GM23338 (cell line): ENCODE measurements at regions not wholly inside any gene's neighbourhood (a gene's known extent, or its start where the extent isn't known, plus 50 kb on each side); places are given as distances from the start of the nearest gene placed in this dataset.
A peak's percentile ranks its signal among the peaks of the same experiment; 100 is the strongest.

ENCODE experiments used
- ATAC-seq: fragments of 200-7000 bp; cut with Tn5 transposase; 3 replicates; pipeline ENCODE4 v1.9.1; 2020
- DNase-seq: peaks from one replicate; pipeline ENCODE4 v3.0.0-alpha.2; 2015; ENCODE audit warnings: low spot score
- H2AFZ ChIP-seq: fragments of 200-600 bp; sonication (generic); 2 replicates; pipeline ENCODE4 v1.8.0; 2016; ENCODE audit warnings: antibody characterized with exemption, mild to moderate bottlenecking, moderate library complexity
- H3F3A ChIP-seq: fragments of 200-600 bp; sonication (generic); replicated peaks from 2 replicates; pipeline ENCODE4 v1.8.0; 2017; ENCODE audit warnings: antibody characterized with exemption, mixed run types, low read depth
- H3K27ac ChIP-seq: fragments of 200-600 bp; sonication (generic); 2 replicates; pipeline ENCODE4 v1.6.1; 2016; ENCODE audit warnings: low read depth
- H3K27me3 ChIP-seq: fragments of 200-600 bp; sonication (generic); 2 replicates; pipeline ENCODE4 v1.8.0; 2016; ENCODE audit warnings: mild to moderate bottlenecking, mixed run types, moderate library complexity; ENCODE audit not compliant: insufficient read depth
- H3K36me3 ChIP-seq: fragments of 200-600 bp; sonication (generic); 2 replicates; pipeline ENCODE4 v1.8.0; 2016; ENCODE audit warnings: mild to moderate bottlenecking; ENCODE audit not compliant: insufficient read depth
- H3K4me1 ChIP-seq: fragments of 200-600 bp; sonication (generic); 2 replicates; pipeline ENCODE4 v1.8.0; 2016; ENCODE audit warnings: mild to moderate bottlenecking, moderate library complexity; ENCODE audit not compliant: insufficient read depth
- H3K4me2 ChIP-seq: fragments of 200-600 bp; sonication (generic); 2 replicates; pipeline ENCODE4 v1.7.1; 2017; ENCODE audit warnings: mixed run types
- H3K4me3 ChIP-seq: fragments of 200-600 bp; sonication (generic); 2 replicates; pipeline ENCODE4 v1.6.1; 2016; ENCODE audit warnings: mixed run types
- H3K79me2 ChIP-seq: fragments of 200-600 bp; sonication (generic); replicated peaks from 2 replicates; pipeline ENCODE4 v1.8.0; 2017; ENCODE audit warnings: mild to moderate bottlenecking; ENCODE audit not compliant: insufficient read depth
- H3K9me2 ChIP-seq: fragments of 200-600 bp; sonication (generic); 2 replicates; pipeline ENCODE4 v1.8.0; 2017; ENCODE audit not compliant: insufficient read depth
- H4K20me1 ChIP-seq: fragments of 200-600 bp; sonication (generic); replicated peaks from 2 replicates; pipeline ENCODE4 v1.8.0; 2017; ENCODE audit warnings: mild to moderate bottlenecking; ENCODE audit not compliant: insufficient read depth
- H3K27ac Mint-ChIP-seq: 2 replicates; pipeline ENCODE4 v1.8.0; 2020; ENCODE audit warnings: inconsistent platforms, mild to moderate bottlenecking, moderate library complexity, mixed read lengths
- H3K27me3 Mint-ChIP-seq: 3 replicates; pipeline ENCODE4 v1.8.0; 2022; ENCODE audit warnings: low read depth, mild to moderate bottlenecking, moderate library complexity, mixed read lengths, inconsistent platforms; ENCODE audit not compliant: insufficient read depth, poor library complexity
- H3K36me3 Mint-ChIP-seq: 3 replicates; pipeline ENCODE4 v1.8.0; 2021; ENCODE audit warnings: low read depth, mild to moderate bottlenecking, inconsistent platforms, moderate library complexity, mixed read lengths
- H3K4me1 Mint-ChIP-seq: 3 replicates; pipeline ENCODE4 v1.8.0; 2020; ENCODE audit warnings: mild to moderate bottlenecking, inconsistent platforms, mixed read lengths
- H3K4me3 Mint-ChIP-seq: 3 replicates; pipeline ENCODE4 v1.8.0; 2021; ENCODE audit warnings: moderate library complexity, mild to moderate bottlenecking, inconsistent platforms, mixed read lengths
- H3K9me3 Mint-ChIP-seq: 3 replicates; pipeline ENCODE4 v1.8.0; 2020; ENCODE audit warnings: moderate library complexity, mild to moderate bottlenecking, inconsistent platforms, mixed read lengths
- CREB1 ChIP-seq: fragments of 250-450 bp; sonication (Bioruptor Pico); IDR thresholded peaks from 2 replicates; pipeline ENCODE4 v1.5.0; 2020; ENCODE audit warnings: low read depth, mild to moderate bottlenecking, moderate library complexity
- EZH2 ChIP-seq: fragments of 200-600 bp; sonication (generic); IDR thresholded peaks from one replicate; pipeline ENCODE4 v1.8.0; 2017; ENCODE audit warnings: antibody characterized with exemption, mild to moderate bottlenecking, low read depth; ENCODE audit not compliant: unreplicated experiment
- JUNB ChIP-seq: IDR thresholded peaks from one replicate; pipeline ENCODE4 v1.6.1; 2016; ENCODE audit warnings: antibody characterized with exemption; ENCODE audit not compliant: unreplicated experiment
- NANOG ChIP-seq: IDR thresholded peaks from 2 replicates; pipeline ENCODE4 v1.6.1; 2016; ENCODE audit warnings: antibody characterized with exemption, borderline replicate concordance
- STAT1 ChIP-seq: IDR thresholded peaks from one replicate; pipeline ENCODE4 v1.6.1; 2016; ENCODE audit warnings: antibody characterized with exemption; ENCODE audit not compliant: unreplicated experiment
- ZNF331 ChIP-seq: fragments of 250-450 bp; sonication (Bioruptor Pico); IDR thresholded peaks from 2 replicates; pipeline ENCODE4 v1.5.0; 2020; ENCODE audit warnings: low read depth, mild to moderate bottlenecking, moderate library complexity
- TF ChIP-seq, protein P1 (sequence below): fragments of 250-450 bp; sonication (Bioruptor Pico); IDR thresholded peaks from 2 replicates; pipeline ENCODE4 v1.5.0; 2020; ENCODE audit warnings: mild to moderate bottlenecking, moderate library complexity
- TF ChIP-seq, protein P2 (sequence below): IDR thresholded peaks from one replicate; pipeline ENCODE4 v1.6.1; 2018; ENCODE audit warnings: antibody characterized with exemption; ENCODE audit not compliant: unreplicated experiment
- TF ChIP-seq, protein P3 (sequence below), 2 experiments: fragments of 200-600 bp in 1 of 2; sonication (generic) in 1 of 2; conservative IDR thresholded peaks; 2 replicates each; pipeline versions ENCODE4 v1.5.1 to v1.6.1; 2016 to 2017; ENCODE audit warnings: antibody characterized with exemption in 2 of 2, low read depth in 2 of 2, mild to moderate bottlenecking in 2 of 2, moderate library complexity in 1 of 2
- TF ChIP-seq, protein P4 (sequence below): IDR thresholded peaks from 2 replicates; pipeline ENCODE4 v1.6.1; 2016; ENCODE audit warnings: antibody characterized with exemption

DNA sequence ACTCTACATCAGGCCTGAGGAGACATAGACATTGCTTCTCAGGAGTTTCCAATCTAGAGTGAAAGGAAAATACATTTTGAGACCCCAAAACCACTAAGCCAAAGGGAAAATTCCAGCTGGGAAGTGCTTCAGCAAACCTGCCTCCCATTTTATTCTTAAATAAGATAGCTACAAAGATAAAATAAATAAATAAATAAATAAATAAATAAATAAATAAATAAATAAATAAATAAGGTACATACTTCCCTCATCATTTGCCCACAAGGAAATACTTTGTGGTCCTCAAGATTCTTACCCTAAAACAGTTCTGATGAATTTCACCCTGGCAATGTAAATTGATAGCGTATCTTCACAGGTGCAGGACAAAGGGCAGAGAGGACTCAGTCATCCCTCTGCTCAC is 474.0 kb upstream of the ROBO1 start:
- no peaks in the 10 kb centered on the region for H3F3A ChIP-seq
- Mint-ChIP-seq H3K27me3 (no peaks in the 10 kb centered on the region), H3K4me1 (peaks cover 12% of the 10 kb centered on the region; the same call in 2 of the 3 replicates), H3K4me3 (no peak overlapping the region), H3K36me3 (no peaks in the 10 kb centered on the region), H3K27ac (no peak overlapping the region), H3K9me3 (no peaks in the 10 kb centered on the region)
- no peaks in the 10 kb centered on the region for H3K79me2 ChIP-seq
- H3K27ac ChIP-seq = no peak overlapping the region
- no peaks in the 10 kb centered on the region for H3K9me2 ChIP-seq
- ATAC-seq = no peak
- DNase-seq = no peak
- peak overlapping the region; percentile 79; the same call in 1 of the 2 replicates for H2AFZ ChIP-seq
- no peaks in the 10 kb centered on the region for H4K20me1 ChIP-seq
- H3K27me3 ChIP-seq = no peaks in the 10 kb centered on the region
- no peaks in the 10 kb centered on the region for H3K36me3 ChIP-seq
- peaks cover 5% of the 10 kb centered on the region; the same call in 1 of the 2 replicates for H3K4me1 ChIP-seq
- no peak overlapping the region for H3K4me3 ChIP-seq
- no peak for TF ChIP-seq STAT1
- H3K4me2 ChIP-seq = no peak overlapping the region

DNA sequence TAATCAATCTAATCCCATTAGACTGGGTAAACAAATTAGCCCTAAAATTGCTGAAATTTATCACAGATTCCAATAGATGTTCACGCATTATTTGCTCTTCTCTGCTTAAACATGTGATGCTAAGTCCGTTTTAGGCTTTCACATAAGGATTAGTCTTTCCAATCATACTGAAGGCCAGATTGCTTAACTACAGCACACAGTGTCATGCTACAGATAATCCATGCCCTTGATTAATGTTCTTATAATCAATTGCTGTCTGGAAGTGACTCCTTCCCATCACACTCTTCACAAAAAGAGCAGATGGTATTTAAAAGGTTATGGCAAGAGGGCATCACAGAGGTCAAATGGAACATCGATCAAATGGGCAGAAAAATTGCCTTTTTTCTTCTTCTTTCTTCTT is 471.5 kb upstream of the ROBO1 start:
- TF ChIP-seq, protein P1, sequence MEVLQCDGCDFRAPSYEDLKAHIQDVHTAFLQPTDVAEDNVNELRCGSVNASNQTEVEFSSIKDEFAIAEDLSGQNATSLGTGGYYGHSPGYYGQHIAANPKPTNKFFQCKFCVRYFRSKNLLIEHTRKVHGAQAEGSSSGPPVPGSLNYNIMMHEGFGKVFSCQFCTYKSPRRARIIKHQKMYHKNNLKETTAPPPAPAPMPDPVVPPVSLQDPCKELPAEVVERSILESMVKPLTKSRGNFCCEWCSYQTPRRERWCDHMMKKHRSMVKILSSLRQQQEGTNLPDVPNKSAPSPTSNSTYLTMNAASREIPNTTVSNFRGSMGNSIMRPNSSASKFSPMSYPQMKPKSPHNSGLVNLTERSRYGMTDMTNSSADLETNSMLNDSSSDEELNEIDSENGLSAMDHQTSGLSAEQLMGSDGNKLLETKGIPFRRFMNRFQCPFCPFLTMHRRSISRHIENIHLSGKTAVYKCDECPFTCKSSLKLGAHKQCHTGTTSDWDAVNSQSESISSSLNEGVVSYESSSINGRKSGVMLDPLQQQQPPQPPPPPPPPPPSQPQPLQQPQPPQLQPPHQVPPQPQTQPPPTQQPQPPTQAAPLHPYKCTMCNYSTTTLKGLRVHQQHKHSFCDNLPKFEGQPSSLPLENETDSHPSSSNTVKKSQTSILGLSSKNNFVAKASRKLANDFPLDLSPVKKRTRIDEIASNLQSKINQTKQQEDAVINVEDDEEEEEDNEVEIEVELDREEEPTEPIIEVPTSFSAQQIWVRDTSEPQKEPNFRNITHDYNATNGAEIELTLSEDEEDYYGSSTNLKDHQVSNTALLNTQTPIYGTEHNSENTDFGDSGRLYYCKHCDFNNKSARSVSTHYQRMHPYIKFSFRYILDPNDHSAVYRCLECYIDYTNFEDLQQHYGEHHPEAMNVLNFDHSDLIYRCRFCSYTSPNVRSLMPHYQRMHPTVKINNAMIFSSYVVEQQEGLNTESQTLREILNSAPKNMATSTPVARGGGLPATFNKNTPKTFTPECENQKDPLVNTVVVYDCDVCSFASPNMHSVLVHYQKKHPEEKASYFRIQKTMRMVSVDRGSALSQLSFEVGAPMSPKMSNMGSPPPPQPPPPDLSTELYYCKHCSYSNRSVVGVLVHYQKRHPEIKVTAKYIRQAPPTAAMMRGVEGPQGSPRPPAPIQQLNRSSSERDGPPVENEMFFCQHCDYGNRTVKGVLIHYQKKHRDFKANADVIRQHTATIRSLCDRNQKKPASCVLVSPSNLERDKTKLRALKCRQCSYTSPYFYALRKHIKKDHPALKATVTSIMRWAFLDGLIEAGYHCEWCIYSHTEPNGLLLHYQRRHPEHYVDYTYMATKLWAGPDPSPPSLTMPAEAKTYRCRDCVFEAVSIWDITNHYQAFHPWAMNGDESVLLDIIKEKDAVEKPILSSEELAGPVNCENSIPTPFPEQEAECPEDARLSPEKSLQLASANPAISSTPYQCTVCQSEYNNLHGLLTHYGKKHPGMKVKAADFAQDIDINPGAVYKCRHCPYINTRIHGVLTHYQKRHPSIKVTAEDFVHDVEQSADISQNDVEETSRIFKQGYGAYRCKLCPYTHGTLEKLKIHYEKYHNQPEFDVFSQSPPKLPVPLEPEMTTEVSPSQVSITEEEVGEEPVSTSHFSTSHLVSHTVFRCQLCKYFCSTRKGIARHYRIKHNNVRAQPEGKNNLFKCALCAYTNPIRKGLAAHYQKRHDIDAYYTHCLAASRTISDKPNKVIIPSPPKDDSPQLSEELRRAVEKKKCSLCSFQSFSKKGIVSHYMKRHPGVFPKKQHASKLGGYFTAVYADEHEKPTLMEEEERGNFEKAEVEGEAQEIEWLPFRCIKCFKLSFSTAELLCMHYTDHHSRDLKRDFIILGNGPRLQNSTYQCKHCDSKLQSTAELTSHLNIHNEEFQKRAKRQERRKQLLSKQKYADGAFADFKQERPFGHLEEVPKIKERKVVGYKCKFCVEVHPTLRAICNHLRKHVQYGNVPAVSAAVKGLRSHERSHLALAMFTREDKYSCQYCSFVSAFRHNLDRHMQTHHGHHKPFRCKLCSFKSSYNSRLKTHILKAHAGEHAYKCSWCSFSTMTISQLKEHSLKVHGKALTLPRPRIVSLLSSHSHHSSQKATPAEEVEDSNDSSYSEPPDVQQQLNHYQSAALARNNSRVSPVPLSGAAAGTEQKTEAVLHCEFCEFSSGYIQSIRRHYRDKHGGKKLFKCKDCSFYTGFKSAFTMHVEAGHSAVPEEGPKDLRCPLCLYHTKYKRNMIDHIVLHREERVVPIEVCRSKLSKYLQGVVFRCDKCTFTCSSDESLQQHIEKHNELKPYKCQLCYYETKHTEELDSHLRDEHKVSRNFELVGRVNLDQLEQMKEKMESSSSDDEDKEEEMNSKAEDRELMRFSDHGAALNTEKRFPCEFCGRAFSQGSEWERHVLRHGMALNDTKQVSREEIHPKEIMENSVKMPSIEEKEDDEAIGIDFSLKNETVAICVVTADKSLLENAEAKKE (CRISPR knock-in tag) = no peak
- TF ChIP-seq, protein P2, sequence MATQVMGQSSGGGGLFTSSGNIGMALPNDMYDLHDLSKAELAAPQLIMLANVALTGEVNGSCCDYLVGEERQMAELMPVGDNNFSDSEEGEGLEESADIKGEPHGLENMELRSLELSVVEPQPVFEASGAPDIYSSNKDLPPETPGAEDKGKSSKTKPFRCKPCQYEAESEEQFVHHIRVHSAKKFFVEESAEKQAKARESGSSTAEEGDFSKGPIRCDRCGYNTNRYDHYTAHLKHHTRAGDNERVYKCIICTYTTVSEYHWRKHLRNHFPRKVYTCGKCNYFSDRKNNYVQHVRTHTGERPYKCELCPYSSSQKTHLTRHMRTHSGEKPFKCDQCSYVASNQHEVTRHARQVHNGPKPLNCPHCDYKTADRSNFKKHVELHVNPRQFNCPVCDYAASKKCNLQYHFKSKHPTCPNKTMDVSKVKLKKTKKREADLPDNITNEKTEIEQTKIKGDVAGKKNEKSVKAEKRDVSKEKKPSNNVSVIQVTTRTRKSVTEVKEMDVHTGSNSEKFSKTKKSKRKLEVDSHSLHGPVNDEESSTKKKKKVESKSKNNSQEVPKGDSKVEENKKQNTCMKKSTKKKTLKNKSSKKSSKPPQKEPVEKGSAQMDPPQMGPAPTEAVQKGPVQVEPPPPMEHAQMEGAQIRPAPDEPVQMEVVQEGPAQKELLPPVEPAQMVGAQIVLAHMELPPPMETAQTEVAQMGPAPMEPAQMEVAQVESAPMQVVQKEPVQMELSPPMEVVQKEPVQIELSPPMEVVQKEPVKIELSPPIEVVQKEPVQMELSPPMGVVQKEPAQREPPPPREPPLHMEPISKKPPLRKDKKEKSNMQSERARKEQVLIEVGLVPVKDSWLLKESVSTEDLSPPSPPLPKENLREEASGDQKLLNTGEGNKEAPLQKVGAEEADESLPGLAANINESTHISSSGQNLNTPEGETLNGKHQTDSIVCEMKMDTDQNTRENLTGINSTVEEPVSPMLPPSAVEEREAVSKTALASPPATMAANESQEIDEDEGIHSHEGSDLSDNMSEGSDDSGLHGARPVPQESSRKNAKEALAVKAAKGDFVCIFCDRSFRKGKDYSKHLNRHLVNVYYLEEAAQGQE = no peak
- TF ChIP-seq ZNF331 (CRISPR knock-in tag) (no peak), EZH2 (no peak), JUNB (no peak), NANOG (no peak), CREB1 (CRISPR knock-in tag) (no peak)
- TF ChIP-seq, protein P3, sequence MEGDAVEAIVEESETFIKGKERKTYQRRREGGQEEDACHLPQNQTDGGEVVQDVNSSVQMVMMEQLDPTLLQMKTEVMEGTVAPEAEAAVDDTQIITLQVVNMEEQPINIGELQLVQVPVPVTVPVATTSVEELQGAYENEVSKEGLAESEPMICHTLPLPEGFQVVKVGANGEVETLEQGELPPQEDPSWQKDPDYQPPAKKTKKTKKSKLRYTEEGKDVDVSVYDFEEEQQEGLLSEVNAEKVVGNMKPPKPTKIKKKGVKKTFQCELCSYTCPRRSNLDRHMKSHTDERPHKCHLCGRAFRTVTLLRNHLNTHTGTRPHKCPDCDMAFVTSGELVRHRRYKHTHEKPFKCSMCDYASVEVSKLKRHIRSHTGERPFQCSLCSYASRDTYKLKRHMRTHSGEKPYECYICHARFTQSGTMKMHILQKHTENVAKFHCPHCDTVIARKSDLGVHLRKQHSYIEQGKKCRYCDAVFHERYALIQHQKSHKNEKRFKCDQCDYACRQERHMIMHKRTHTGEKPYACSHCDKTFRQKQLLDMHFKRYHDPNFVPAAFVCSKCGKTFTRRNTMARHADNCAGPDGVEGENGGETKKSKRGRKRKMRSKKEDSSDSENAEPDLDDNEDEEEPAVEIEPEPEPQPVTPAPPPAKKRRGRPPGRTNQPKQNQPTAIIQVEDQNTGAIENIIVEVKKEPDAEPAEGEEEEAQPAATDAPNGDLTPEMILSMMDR (conservative IDR thresholded peaks at IDR 0.05; ENCODE audit: low read depth in 2 of 2) = no peak
- TF ChIP-seq, protein P4, sequence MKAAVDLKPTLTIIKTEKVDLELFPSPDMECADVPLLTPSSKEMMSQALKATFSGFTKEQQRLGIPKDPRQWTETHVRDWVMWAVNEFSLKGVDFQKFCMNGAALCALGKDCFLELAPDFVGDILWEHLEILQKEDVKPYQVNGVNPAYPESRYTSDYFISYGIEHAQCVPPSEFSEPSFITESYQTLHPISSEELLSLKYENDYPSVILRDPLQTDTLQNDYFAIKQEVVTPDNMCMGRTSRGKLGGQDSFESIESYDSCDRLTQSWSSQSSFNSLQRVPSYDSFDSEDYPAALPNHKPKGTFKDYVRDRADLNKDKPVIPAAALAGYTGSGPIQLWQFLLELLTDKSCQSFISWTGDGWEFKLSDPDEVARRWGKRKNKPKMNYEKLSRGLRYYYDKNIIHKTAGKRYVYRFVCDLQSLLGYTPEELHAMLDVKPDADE = no peak

More for the DNA sequence above, 471.5 kb upstream of the ROBO1 start:
- Histone ChIP-seq H3K27ac (no peak overlapping the region), H2AFZ (peak overlapping the region; percentile 39; the same call in 1 of the 2 replicates), H3K4me1 (peaks cover 5% of the 10 kb centered on the region), H3K4me3 (no peak overlapping the region), H3K79me2 (no peaks in the 10 kb centered on the region), H3K27me3 (no peaks in the 10 kb centered on the region), H3K36me3 (no peaks in the 10 kb centered on the region), H4K20me1 (no peaks in the 10 kb centered on the region), H3K4me2 (no peak overlapping the region), H3F3A (no peaks in the 10 kb centered on the region), H3K9me2 (no peaks in the 10 kb centered on the region)
- Mint-ChIP-seq H3K36me3 (no peaks in the 10 kb centered on the region), H3K27ac (no peak overlapping the region), H3K4me3 (no peak overlapping the region), H3K27me3 (no peaks in the 10 kb centered on the region), H3K4me1 (peaks cover 15% of the 10 kb centered on the region; the same call in 2 of the 3 replicates), H3K9me3 (no peaks in the 10 kb centered on the region)
- ATAC-seq (no peak), DNase-seq (no peak)
